SK-N-SH treated with all-trans-retinoic acid at 6 μM for 48 hours (cell line): ENCODE measurements at regions not wholly inside any gene's neighbourhood (a gene's known extent, or its start where the extent isn't known, plus 50 kb on each side); places are given as distances from the start of the nearest gene placed in this dataset.

ENCODE experiments used
- ATAC-seq: fragments of 200-7000 bp; cut with Tn5 transposase; 3 replicates; pipeline ENCODE4 v1.9.1; 2020; ENCODE audit warnings: mild to moderate bottlenecking, moderate library complexity
- ARNTL ChIP-seq: fragments of 450-650 bp; formaldehyde crosslinking; IDR thresholded peaks from 2 replicates; pipeline ENCODE4 v1.5.0; 2020; ENCODE audit warnings: low read depth, mild to moderate bottlenecking, moderate library complexity, borderline replicate concordance
- BACH2 ChIP-seq: fragments of 250-450 bp; sonication (Bioruptor Pico); IDR thresholded peaks from 2 replicates; pipeline ENCODE4 v1.9.0; 2021; ENCODE audit warnings: mild to moderate bottlenecking, borderline replicate concordance
- CSDC2 ChIP-seq: fragments of 250-450 bp; sonication (Bioruptor Pico); IDR thresholded peaks from 2 replicates; pipeline ENCODE4 v1.5.0; 2020; ENCODE audit warnings: mild to moderate bottlenecking, moderate library complexity
- ESRRG ChIP-seq: fragments of 250-450 bp; sonication (Bioruptor Pico); IDR thresholded peaks from 2 replicates; pipeline ENCODE4 v1.6.1; 2021; ENCODE audit warnings: mild to moderate bottlenecking
- GLIS3 ChIP-seq: fragments of 250-450 bp; sonication (Bioruptor Pico); IDR thresholded peaks from 2 replicates; pipeline ENCODE4 v1.5.0; 2020; ENCODE audit warnings: mild to moderate bottlenecking, moderate library complexity
- ISL1 ChIP-seq: fragments of 250-450 bp; sonication (Bioruptor Pico); IDR thresholded peaks from 2 replicates; pipeline ENCODE4 v2.1.2; 2022; ENCODE audit warnings: mild to moderate bottlenecking, moderate library complexity
- OSR1 ChIP-seq: fragments of 250-450 bp; sonication (Bioruptor Pico); IDR thresholded peaks from 2 replicates; pipeline ENCODE4 v1.8.0; 2022; ENCODE audit warnings: moderate library complexity, mild to moderate bottlenecking, inconsistent platforms
- PPARA ChIP-seq: fragments of 250-450 bp; sonication (Bioruptor Pico); IDR thresholded peaks from 2 replicates; pipeline ENCODE4 v1.5.0; 2020; ENCODE audit warnings: mild to moderate bottlenecking, borderline replicate concordance
- RARB ChIP-seq: fragments of 250-450 bp; sonication (Bioruptor Pico); IDR thresholded peaks from 2 replicates; pipeline ENCODE4 v1.8.0; 2021; ENCODE audit warnings: mild to moderate bottlenecking, moderate library complexity
- SNAI2 ChIP-seq: fragments of 250-450 bp; sonication (Bioruptor Pico); IDR thresholded peaks from 2 replicates; pipeline ENCODE4 v1.5.0; 2020; ENCODE audit warnings: mild to moderate bottlenecking, moderate library complexity
- TOX ChIP-seq: fragments of 250-450 bp; sonication (Bioruptor Pico); IDR thresholded peaks from 2 replicates; pipeline ENCODE4 v1.8.0; 2021; ENCODE audit warnings: mild to moderate bottlenecking, moderate library complexity, borderline replicate concordance
- ZC3H10 ChIP-seq: fragments of 250-450 bp; sonication (Bioruptor Pico); IDR thresholded peaks from 2 replicates; pipeline ENCODE4 v1.5.1; 2021; ENCODE audit warnings: mild to moderate bottlenecking, moderate library complexity
- ZFP3 ChIP-seq: fragments of 250-450 bp; sonication (Bioruptor Pico); IDR thresholded peaks from 2 replicates; pipeline ENCODE4 v1.5.0; 2020; ENCODE audit warnings: mild to moderate bottlenecking, moderate library complexity
- ZFP30 ChIP-seq: fragments of 450-650 bp; formaldehyde crosslinking; IDR thresholded peaks from 2 replicates; pipeline ENCODE4 v1.5.0; 2022; ENCODE audit warnings: mild to moderate bottlenecking, moderate library complexity
- ZNF565 ChIP-seq: fragments of 450-650 bp; formaldehyde crosslinking; conservative IDR thresholded peaks from 2 replicates; pipeline ENCODE4 v1.5.0; 2020; ENCODE audit warnings: low read depth, mild to moderate bottlenecking, moderate library complexity
- ZNF70 ChIP-seq: fragments of 450-650 bp; formaldehyde crosslinking; IDR thresholded peaks from 2 replicates; pipeline ENCODE4 v1.5.0; 2020; ENCODE audit warnings: mild to moderate bottlenecking, moderate library complexity
- ZNF8 ChIP-seq: fragments of 450-650 bp; formaldehyde crosslinking; IDR thresholded peaks from 2 replicates; pipeline ENCODE4 v1.5.0; 2020; ENCODE audit warnings: mild to moderate bottlenecking, moderate library complexity
- TF ChIP-seq, protein P1 (sequence below): fragments of 250-450 bp; sonication (Bioruptor Pico); IDR thresholded peaks from 2 replicates; pipeline ENCODE4 v1.8.0; 2021; ENCODE audit warnings: low read depth, mild to moderate bottlenecking, moderate library complexity, borderline replicate concordance
- TF ChIP-seq, protein P2 (sequence below): fragments of 250-450 bp; sonication (Bioruptor Pico); IDR thresholded peaks from 2 replicates; pipeline ENCODE4 v1.5.0; 2020; ENCODE audit warnings: mild to moderate bottlenecking, moderate library complexity
- TF ChIP-seq, protein P3 (sequence below): fragments of 250-450 bp; sonication (Bioruptor Pico); IDR thresholded peaks from 2 replicates; pipeline ENCODE4 v1.5.1; 2020; ENCODE audit warnings: low read depth, mild to moderate bottlenecking, moderate library complexity
- TF ChIP-seq, protein P4 (sequence below): fragments of 250-450 bp; sonication (Bioruptor Pico); IDR thresholded peaks from 2 replicates; pipeline ENCODE4 v1.8.0; 2020; ENCODE audit warnings: mild to moderate bottlenecking, moderate library complexity, borderline replicate concordance

DNA sequence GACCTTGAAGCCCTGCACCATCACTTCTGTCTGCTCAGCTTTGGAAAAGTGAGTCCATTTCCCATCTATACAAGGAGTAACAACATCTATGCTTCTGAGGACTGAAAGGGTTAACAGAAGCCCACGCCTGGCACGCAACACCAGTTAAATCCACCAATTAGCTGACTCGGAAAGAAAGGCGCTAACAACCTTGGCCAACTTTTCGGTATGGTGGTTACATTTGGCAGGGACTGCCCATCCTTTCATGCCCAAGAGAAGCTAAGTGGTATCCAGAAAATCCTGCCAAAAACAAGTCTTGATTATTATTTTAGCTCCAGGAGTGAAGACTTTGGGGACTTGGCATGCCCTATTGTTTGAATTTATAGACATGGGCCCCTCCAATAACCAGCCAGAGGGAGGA is 202.3 kb upstream of the RPL38 start:
- ATAC-seq, result no peak
- TF ChIP-seq ZNF70, result no peak
- no peak for TF ChIP-seq RARB
- TF ChIP-seq ZFP30 (CRISPR knock-in tag), result no peak
- TF ChIP-seq CSDC2 (CRISPR knock-in tag), result no peak
- TF ChIP-seq OSR1 (CRISPR knock-in tag), result no peak
- TF ChIP-seq ARNTL (CRISPR knock-in tag), result no peak
- TF ChIP-seq ISL1 (CRISPR knock-in tag), result no peak
- no peak for TF ChIP-seq ESRRG (CRISPR knock-in tag)
- no peak for TF ChIP-seq BACH2 (CRISPR knock-in tag)
- TF ChIP-seq SNAI2 (CRISPR knock-in tag), result no peak
- TF ChIP-seq, all 23 proteins: peak for 0

DNA sequence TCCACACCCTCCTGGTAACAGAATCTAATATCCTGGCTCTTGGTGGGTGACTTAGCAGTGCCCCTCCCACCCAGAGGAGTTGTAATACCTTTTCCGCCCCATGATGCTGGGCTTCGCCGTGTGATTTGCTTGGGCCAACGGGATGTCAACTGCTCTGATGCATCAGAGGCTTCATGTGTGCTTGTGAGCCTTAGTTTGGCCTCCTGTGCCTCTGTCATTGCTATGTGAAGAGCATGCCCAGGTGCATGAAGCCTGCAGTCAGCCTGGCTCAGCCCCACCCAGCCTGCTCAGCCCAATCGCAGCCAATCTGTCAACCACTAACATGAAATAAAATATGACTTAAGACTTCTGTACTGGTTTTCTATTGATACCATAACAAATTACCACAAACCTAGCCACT is 201.2 kb upstream of the RPL38 start:
- TF ChIP-seq ZC3H10 (no peak), ZFP3 (CRISPR knock-in tag) (no peak), ZNF8 (CRISPR knock-in tag) (no peak), BACH2 (CRISPR knock-in tag) (no peak), ISL1 (CRISPR knock-in tag) (no peak), GLIS3 (CRISPR knock-in tag) (no peak), RARB (no peak), ARNTL (CRISPR knock-in tag) (no peak), ZNF70 (no peak), ZFP30 (CRISPR knock-in tag) (no peak), PPARA (no peak), TOX (CRISPR knock-in tag) (no peak), OSR1 (CRISPR knock-in tag) (no peak), SNAI2 (CRISPR knock-in tag) (no peak), ESRRG (CRISPR knock-in tag) (no peak)
- TF ChIP-seq, protein P1, sequence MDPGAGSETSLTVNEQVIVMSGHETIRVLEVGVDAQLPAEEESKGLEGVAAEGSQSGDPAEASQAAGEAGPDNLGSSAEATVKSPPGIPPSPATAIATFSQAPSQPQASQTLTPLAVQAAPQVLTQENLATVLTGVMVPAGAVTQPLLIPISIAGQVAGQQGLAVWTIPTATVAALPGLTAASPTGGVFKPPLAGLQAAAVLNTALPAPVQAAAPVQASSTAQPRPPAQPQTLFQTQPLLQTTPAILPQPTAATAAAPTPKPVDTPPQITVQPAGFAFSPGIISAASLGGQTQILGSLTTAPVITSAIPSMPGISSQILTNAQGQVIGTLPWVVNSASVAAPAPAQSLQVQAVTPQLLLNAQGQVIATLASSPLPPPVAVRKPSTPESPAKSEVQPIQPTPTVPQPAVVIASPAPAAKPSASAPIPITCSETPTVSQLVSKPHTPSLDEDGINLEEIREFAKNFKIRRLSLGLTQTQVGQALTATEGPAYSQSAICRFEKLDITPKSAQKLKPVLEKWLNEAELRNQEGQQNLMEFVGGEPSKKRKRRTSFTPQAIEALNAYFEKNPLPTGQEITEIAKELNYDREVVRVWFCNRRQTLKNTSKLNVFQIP (CRISPR knock-in tag), result no peak
- TF ChIP-seq, protein P2, sequence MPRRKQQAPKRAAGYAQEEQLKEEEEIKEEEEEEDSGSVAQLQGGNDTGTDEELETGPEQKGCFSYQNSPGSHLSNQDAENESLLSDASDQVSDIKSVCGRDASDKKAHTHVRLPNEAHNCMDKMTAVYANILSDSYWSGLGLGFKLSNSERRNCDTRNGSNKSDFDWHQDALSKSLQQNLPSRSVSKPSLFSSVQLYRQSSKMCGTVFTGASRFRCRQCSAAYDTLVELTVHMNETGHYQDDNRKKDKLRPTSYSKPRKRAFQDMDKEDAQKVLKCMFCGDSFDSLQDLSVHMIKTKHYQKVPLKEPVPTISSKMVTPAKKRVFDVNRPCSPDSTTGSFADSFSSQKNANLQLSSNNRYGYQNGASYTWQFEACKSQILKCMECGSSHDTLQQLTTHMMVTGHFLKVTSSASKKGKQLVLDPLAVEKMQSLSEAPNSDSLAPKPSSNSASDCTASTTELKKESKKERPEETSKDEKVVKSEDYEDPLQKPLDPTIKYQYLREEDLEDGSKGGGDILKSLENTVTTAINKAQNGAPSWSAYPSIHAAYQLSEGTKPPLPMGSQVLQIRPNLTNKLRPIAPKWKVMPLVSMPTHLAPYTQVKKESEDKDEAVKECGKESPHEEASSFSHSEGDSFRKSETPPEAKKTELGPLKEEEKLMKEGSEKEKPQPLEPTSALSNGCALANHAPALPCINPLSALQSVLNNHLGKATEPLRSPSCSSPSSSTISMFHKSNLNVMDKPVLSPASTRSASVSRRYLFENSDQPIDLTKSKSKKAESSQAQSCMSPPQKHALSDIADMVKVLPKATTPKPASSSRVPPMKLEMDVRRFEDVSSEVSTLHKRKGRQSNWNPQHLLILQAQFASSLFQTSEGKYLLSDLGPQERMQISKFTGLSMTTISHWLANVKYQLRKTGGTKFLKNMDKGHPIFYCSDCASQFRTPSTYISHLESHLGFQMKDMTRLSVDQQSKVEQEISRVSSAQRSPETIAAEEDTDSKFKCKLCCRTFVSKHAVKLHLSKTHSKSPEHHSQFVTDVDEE (CRISPR knock-in tag), result no peak
- TF ChIP-seq, protein P3, sequence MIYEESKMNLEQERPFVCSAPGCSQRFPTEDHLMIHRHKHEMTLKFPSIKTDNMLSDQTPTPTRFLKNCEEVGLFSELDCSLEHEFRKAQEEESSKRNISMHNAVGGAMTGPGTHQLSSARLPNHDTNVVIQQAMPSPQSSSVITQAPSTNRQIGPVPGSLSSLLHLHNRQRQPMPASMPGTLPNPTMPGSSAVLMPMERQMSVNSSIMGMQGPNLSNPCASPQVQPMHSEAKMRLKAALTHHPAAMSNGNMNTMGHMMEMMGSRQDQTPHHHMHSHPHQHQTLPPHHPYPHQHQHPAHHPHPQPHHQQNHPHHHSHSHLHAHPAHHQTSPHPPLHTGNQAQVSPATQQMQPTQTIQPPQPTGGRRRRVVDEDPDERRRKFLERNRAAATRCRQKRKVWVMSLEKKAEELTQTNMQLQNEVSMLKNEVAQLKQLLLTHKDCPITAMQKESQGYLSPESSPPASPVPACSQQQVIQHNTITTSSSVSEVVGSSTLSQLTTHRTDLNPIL (CRISPR knock-in tag), result no peak
- TF ChIP-seq, protein P4, sequence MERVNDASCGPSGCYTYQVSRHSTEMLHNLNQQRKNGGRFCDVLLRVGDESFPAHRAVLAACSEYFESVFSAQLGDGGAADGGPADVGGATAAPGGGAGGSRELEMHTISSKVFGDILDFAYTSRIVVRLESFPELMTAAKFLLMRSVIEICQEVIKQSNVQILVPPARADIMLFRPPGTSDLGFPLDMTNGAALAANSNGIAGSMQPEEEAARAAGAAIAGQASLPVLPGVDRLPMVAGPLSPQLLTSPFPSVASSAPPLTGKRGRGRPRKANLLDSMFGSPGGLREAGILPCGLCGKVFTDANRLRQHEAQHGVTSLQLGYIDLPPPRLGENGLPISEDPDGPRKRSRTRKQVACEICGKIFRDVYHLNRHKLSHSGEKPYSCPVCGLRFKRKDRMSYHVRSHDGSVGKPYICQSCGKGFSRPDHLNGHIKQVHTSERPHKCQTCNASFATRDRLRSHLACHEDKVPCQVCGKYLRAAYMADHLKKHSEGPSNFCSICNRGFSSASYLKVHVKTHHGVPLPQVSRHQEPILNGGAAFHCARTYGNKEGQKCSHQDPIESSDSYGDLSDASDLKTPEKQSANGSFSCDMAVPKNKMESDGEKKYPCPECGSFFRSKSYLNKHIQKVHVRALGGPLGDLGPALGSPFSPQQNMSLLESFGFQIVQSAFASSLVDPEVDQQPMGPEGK (CRISPR knock-in tag), result no peak
- no peak for ATAC-seq

DNA sequence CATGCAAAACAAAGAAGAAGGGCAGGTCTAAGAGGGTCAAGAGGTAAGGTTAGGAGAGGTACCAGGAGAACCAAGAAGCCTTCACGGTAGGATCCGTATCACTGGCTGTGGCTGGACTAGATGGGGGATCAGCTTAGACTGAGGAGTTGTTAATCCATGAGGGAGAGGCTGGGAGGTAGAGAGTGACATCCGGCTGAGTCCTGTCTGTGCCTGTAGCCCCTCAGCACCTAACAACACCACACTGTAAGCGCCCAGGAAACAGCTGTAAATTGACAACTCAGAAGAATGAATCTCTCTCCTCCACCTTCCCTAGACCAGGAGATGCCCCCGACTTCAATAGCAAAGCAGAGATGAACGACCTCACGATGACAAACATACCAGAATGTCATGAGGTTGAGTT is 199.4 kb upstream of the RPL38 start:
- TF ChIP-seq, protein P4 (CRISPR knock-in tag), result no peak
- TF ChIP-seq ARNTL (CRISPR knock-in tag) (no peak), SNAI2 (CRISPR knock-in tag) (no peak), ZNF565 (CRISPR knock-in tag) (no peak), ZFP30 (CRISPR knock-in tag) (no peak)
- TF ChIP-seq, protein P1 (CRISPR knock-in tag), result no peak
- ATAC-seq, result no peak
